ENCODE measurements at regions not wholly inside any gene's neighbourhood (a gene's known extent, or its start where the extent isn't known, plus 50 kb on each side); places are given as distances from the start of the nearest gene placed in this dataset.

DNA sequence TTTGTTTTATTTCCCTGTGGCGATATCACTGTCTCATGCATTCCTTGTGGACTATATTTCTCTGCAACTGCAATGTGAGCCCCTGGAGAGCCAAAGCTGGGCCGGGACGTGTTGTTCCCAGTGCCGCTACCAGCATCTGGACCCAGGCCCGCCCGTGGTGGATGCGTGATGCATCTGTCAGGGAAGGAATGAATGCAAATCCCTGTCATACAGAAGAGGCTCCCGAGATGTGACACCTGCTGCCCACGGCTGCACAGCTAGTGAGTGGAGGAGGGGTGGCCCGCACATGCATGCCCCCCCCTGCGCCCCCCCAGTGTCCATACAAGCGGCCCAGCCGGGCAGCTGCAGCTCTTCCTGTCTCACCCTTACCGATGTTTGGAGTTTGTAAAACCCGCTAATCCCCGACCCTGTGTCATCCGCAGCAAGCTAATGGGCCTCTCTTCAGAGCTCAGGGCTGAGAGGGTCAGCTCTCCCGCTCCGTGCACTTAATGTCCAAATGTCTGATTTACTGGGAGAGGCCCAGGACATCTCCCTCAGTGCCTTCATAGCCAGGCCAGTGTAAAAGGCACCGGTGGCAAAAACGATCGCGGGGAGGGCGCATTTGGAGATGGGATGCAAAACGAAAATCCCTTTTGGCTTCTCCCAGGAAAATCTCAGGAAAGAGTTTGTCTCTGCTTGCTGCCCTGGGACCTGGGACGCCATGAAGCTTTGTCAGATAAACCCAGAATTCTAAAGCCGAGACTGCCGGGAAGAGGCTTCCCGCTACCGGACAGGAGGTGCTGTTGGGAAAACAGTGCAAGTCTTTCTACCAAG lies 91.8 kb downstream of the FOXL1 start:
- TF ChIP-seq, protein P1, sequence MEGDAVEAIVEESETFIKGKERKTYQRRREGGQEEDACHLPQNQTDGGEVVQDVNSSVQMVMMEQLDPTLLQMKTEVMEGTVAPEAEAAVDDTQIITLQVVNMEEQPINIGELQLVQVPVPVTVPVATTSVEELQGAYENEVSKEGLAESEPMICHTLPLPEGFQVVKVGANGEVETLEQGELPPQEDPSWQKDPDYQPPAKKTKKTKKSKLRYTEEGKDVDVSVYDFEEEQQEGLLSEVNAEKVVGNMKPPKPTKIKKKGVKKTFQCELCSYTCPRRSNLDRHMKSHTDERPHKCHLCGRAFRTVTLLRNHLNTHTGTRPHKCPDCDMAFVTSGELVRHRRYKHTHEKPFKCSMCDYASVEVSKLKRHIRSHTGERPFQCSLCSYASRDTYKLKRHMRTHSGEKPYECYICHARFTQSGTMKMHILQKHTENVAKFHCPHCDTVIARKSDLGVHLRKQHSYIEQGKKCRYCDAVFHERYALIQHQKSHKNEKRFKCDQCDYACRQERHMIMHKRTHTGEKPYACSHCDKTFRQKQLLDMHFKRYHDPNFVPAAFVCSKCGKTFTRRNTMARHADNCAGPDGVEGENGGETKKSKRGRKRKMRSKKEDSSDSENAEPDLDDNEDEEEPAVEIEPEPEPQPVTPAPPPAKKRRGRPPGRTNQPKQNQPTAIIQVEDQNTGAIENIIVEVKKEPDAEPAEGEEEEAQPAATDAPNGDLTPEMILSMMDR (IDR thresholded peaks at IDR 0.05; ENCODE audit: poor library complexity) = no peak
- TF ChIP-seq EZH2phosphoT487 (IDR thresholded peaks at IDR 0.05; ENCODE audit: low read depth, severe bottlenecking, unreplicated experiment) = no peak

Data from hepatocyte (in vitro differentiated cells).